SKM-1 (cell line): ENCODE measurements at regions not wholly inside any gene's neighbourhood (a gene's known extent, or its start where the extent isn't known, plus 50 kb on each side); places are given as distances from the start of the nearest gene placed in this dataset.

Experiments used
- DNase-seq: peaks from one replicate; lab custom pipeline; 2025; ENCODE audit not compliant: unreplicated experiment; lab: John Stamatoyannopoulos, UW

DNA sequence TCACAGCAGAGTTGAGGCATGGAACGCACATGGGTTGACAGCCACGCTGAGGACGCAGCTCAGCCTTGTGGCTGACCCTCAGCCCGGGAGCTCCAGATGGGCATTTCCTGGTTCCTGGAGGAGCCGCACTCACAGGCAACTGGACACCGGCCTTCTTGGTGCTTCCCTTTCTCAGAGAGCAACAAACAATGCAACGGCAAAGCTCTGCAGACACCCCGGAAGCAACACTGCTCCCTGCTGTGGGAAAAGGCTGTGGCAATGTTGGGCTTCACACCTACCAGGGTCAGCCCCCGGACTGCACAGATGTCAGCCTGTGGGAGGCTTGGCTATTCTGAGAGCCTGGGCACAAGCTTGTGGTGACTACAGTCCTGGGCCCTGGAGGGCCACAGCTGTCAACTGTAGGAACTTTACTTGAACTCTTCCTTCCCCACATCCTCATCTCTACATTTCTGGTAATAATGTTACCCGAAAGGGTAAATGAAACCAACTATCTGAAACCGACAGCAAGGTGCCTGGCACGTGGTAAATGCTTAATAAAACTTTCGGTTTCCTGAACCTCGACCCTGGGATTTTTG is 597.5 kb upstream of the MKI67 start:
- DNase-seq: no peak

DNA sequence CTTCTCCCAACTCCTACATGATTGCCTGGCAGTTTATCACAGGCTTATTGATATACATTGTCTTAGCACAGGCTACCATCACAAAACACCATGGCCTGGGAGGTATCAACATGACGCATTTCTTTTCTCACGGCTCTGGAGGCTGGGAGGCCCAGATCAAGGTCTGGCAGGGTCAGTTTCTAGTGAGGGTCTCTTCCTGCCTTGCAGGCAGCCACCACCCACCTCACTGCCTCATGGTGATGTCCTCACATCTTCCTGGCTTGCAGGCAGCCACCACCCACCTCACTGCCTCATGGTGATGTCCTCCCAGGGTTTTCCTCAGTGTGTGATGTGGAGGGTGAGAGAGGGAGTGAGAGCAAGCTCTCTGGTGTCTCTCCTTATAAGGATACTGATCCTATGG is 599.3 kb upstream of the MKI67 start:
- DNase-seq: no peak

GRCh38 chr10:128727114-128727513 is 600.9 kb upstream of the MKI67 start:
- DNase-seq: peak; percentile 98

- DNase-seq: no peak
Measured at GRCh38 chr10:128729910-128730420, 603.7 kb upstream of the MKI67 start.

GRCh38 chr10:128730922-128731321 is 604.7 kb upstream of the MKI67 start:
- DNase-seq: no peak

- DNase-seq: no peak
Measured at GRCh38 chr10:128734161-128734560, 607.9 kb upstream of the MKI67 start.

GRCh38 chr10:128734734-128735133 is 608.5 kb upstream of the MKI67 start:
- no peak for DNase-seq

- DNase-seq: no peak
Measured at GRCh38 chr10:128735996-128736395, 609.8 kb upstream of the MKI67 start.

GRCh38 chr10:128738386-128738915 is 612.2 kb upstream of the MKI67 start:
- no peak for DNase-seq

DNA sequence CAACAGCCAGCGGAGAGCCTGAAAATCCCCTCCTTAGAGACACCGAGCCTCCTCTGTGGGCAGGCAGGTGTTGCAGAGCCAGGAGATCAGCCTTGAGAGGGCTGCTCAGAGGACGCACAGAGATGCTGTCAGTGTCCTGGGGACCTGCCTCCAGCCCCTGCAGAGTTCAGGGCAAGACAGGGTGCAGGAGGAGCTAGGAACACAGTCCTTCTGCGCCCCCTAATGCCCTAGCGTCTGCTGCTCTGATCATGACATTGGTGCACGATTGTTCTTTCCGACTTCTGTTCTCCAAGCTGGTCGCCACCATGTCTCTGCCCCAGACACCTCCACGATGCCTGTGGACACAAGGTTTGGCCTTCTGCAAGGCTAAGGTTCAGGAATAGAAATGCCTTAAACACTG is 613.7 kb upstream of the MKI67 start:
- DNase-seq: no peak

DNA sequence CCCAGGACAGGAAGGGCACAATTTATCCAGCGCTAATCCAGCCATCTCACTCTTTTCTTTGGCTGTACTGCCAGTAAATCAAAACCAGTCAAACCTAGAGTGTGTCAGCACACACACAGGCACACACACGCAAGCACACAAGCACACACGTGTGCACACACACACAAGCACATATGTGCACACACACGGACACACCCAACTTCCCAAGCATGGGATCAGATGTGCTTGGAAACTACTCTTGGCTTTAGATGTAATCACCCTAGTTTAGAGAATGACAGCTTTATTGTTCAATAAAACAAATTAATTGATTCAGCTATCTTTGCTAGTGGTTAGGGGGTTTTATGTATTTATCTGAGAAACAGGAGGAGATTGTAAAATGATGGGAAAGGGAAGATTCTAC is 615.0 kb upstream of the MKI67 start:
- no peak for DNase-seq

DNA sequence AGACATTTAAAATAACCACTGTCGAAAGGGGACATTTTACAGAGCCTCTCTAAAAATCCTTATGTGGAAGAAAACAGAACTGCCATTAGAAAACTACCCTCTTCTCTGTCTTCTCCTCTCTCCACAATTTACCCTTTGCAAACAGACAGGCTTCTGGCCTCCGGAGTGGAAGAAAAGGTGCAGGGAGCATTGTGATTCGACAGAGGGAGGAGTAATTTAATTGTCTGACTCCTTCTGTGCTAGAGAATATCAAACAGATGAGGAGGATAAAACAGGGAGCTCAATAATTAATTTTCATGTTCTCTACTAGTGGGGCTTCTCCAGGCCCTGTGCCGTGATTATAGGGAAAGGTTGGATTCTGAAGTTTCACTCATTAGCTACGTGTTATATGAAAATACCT is 615.5 kb upstream of the MKI67 start:
- DNase-seq: no peak

DNA sequence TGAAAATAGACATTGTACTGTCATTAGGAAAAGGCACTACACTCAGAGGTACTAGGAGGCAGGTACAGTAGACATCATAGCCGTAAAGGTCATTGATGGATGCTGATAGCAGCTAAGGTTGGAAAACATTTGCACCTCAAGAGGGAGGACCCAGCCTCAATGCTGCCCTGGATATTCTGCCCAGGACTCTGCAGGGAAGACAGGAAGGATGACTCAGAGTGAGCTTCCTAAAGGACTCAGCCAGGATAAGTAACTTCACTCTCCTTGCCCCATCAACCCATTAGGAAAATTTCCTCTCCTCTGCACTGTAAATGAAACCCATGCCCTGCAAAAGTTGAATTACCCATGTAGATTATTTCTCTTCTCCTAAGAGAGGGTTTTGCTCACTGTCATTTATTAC is 617.9 kb upstream of the MKI67 start:
- no peak for DNase-seq

- DNase-seq: no peak
Measured at GRCh38 chr10:128744811-128745305, 618.6 kb upstream of the MKI67 start.

DNA sequence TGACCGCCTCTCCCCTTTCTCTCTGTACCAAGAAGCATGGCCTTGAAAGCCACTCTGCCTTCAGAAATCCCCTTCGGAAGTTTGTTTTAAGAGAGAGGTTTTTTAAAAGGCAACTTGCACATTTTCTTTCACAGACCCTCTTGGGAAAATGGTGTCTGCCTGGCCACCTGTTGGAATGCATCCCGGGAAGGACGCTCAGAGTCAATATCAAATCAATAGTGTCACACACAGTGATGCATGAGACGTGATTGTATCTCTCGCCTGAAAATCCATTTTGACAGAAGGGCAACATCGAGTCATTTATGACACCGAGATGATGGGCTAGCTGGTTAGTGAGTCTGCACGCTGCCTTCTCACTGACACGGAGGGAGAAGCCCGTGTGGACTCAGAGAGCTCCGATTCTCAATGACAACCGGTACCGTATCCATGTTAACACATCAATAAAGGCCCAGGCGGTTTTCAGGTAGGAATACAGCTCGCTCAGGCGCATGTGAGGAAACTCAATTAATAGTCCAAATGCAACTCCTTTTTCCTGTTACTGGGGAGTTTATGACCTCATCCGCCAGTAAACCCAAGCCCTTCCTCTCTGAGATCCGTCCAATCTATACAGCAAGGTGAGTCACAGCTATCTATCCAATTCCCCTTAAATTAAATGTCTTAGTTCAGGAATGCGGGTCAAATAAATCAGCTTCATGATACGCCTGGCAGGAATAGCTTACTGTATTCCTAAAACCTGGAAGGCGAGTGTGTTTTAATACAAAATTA is 621.5 kb upstream of the MKI67 start:
- DNase-seq: no peak

GRCh38 chr10:128751284-128751683 is 625.1 kb upstream of the MKI67 start:
- DNase-seq: no peak

DNA sequence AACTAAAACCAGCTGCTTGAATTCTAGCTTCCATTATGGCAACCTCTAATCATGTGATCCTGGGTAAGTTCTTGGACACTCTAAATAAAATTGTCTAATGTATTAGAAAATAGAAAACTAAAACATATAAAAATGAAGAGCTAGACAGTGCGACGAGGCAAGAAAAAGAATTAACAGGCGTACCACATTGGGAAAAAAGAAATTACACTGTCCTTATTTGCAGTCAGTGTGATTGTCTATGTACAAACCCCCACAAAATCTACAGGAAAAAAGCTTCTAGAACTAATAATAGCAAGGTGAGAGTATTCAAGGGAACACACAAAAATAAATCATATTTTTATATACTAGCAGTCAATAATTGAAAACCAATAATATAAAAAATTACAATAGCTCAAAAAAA is 625.6 kb upstream of the MKI67 start:
- no peak for DNase-seq

GRCh38 chr10:128759174-128759573 is 633.0 kb upstream of the MKI67 start:
- no peak for DNase-seq

- DNase-seq: no peak
Measured at GRCh38 chr10:128763588-128763987, 637.4 kb upstream of the MKI67 start.

DNA sequence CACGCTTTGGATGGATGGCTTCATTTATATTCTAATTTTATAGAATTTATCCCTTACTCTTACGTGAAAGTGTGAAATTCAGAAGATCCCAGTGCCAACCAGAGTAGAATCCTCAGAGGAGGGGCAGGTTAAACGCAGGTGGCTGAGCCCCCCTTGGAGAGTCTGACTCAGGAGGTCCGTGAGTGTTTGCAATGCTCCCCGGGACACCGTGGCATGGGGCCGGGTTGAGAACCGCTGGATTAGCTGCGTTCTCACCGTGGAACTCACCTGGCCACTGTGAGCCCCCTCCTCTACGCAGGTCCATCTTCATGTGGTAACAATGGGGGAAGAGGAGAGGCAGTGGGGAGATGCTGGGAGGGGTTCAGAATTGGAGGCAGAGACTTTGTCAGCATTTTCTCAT is 638.0 kb upstream of the MKI67 start:
- no peak for DNase-seq

GRCh38 chr10:128766915-128767314 is 640.7 kb upstream of the MKI67 start:
- no peak for DNase-seq

DNA sequence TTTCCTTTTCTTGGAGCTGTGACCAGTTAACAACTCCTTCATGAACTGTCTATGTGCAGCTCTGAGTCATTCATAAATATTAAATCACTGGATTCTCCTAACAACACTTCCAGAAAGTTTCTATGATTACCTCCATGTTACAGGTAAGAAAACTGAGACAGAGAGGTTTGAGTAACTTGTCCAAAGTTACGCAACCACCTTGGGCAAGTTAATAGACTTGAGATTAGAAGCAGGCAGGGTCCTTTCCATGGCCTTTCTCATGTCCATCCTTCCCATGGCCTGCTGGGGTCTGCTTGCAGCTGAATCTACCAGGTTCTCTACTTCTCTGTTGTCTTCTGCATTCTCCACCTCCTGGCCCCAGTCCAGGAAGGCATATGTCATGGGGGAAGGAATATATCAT is 648.8 kb upstream of the MKI67 start:
- DNase-seq: no peak
